ENCODE measurements at regions not wholly inside any gene's neighbourhood (a gene's known extent, or its start where the extent isn't known, plus 50 kb on each side); places are given as distances from the start of the nearest gene placed in this dataset.

DNA sequence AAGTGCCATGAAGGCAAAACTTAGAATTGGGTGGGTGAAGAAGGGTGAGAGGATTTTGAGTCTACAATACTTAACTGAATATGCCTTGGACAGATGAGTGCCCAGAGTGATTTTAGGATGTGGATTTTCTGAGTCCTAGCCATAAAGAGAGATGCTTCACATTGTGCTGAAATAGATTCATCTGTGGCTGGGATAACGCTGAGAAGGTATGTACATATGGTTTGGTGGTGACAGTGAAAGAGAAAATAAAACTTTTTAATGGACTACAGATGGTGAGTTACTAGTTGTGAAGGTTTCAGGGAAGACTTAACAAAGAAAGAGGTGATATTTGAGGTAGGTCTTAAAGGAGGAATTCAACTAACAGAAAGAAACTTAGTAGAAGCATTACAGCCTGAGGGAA is 265.8 kb downstream of the AKAIN1 start:
- no peak overlapping the region for H3K9ac ChIP-seq (ENCODE audit: insufficient read depth in 1 of 2, low read depth in 2 of 2, low read length in 2 of 2)
- H3K9me1 ChIP-seq (ENCODE audit: control insufficient read depth, insufficient read depth, low read length) = no peaks in the 10 kb centered on the region
- no peak overlapping the region for H3K4me3 ChIP-seq
- no peak overlapping the region for H3K27ac ChIP-seq (ENCODE audit: extremely low read depth, low read depth, low read length)
- no peaks in the 10 kb centered on the region for H4K20me1 ChIP-seq (replicated peaks; ENCODE audit: control insufficient read depth, insufficient read depth, low read length)
- in situ Hi-C loops (cut with MboI) (no loop called here), intact Hi-C loops (cut with micrococcal nuclease) (no loop called here)
- no peaks in the 10 kb centered on the region for H3K27me3 ChIP-seq (ENCODE audit: control insufficient read depth in 2 of 2, insufficient read depth in 2 of 2, low read length in 2 of 2)
- ChIA-PET POLR2A (no interaction called here), CTCF (ENCODE audit: low intra/inter-chr PET ratio) (no interaction called here)
- DNase-seq (ENCODE audit: extremely low read depth in 1 of 4, low spot score in 3 of 4) (no peak), FAIRE-seq (no peak), ATAC-seq (no peak)
- H3K4me2 ChIP-seq (ENCODE audit: insufficient read depth, low read length) = no peak overlapping the region
- WGBS (ENCODE audit: insufficient coverage, low coverage, missing lambda C conversion rate) = 0% methylated on average over 1 of the region's 1 CpG
- H3K79me2 ChIP-seq (ENCODE audit: control insufficient read depth, insufficient read depth, low read length) = no peaks in the 10 kb centered on the region
- H2AFZ ChIP-seq (ENCODE audit: low read depth, low read length) = no peak overlapping the region
- H3K4me1 ChIP-seq (replicated peaks in 1 of 2; ENCODE audit: control insufficient read depth in 2 of 2, insufficient read depth in 2 of 2, low read length in 2 of 2) = no peaks in the 10 kb centered on the region
- TF ChIP-seq, protein P1, sequence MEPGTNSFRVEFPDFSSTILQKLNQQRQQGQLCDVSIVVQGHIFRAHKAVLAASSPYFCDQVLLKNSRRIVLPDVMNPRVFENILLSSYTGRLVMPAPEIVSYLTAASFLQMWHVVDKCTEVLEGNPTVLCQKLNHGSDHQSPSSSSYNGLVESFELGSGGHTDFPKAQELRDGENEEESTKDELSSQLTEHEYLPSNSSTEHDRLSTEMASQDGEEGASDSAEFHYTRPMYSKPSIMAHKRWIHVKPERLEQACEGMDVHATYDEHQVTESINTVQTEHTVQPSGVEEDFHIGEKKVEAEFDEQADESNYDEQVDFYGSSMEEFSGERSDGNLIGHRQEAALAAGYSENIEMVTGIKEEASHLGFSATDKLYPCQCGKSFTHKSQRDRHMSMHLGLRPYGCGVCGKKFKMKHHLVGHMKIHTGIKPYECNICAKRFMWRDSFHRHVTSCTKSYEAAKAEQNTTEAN (CRISPR knock-in tag; IDR thresholded peaks at IDR 0.05) = no peak
- TF ChIP-seq ZNF146 (CRISPR knock-in tag; IDR thresholded peaks at IDR 0.05; ENCODE audit: unreplicated experiment) = no peak
- no peak for TF ChIP-seq MAX (CRISPR knock-in tag; IDR thresholded peaks at IDR 0.05)
- no peak for TF ChIP-seq SMARCC2 (IDR thresholded peaks at IDR 0.05; ENCODE audit: low read depth)
- TF ChIP-seq CBX5 (IDR thresholded peaks at IDR 0.05; ENCODE audit: borderline replicate concordance, low read depth) = no peak
- no peak for TF ChIP-seq ETS1 (conservative IDR thresholded peaks at IDR 0.05; ENCODE audit: control insufficient read depth, low read depth, low read length)
- TF ChIP-seq ZNF124 (CRISPR knock-in tag; IDR thresholded peaks at IDR 0.05) = no peak
- TF ChIP-seq KAT8 (IDR thresholded peaks at IDR 0.05; ENCODE audit: low read depth) = no peak
- no peak for TF ChIP-seq RBM34 (IDR thresholded peaks at IDR 0.05; ENCODE audit: borderline replicate concordance, insufficient read depth, low read length)
- TF ChIP-seq NKRF (IDR thresholded peaks at IDR 0.05; ENCODE audit: borderline replicate concordance) = no peak
- TF ChIP-seq SIRT6 (IDR thresholded peaks at IDR 0.05; ENCODE audit: low read depth, low read length) = no peak
- no peak for TF ChIP-seq RBM15 (IDR thresholded peaks at IDR 0.05; ENCODE audit: insufficient read depth, low read length)
- TF ChIP-seq ZNF12 (CRISPR knock-in tag; IDR thresholded peaks at IDR 0.05) = no peak
- TF ChIP-seq NFIC (IDR thresholded peaks at IDR 0.05) = no peak
- no peak for TF ChIP-seq FOXK1 (CRISPR knock-in tag; IDR thresholded peaks at IDR 0.05; ENCODE audit: borderline replicate concordance)
- no peak for TF ChIP-seq ATF2 (CRISPR knock-in tag; IDR thresholded peaks at IDR 0.05)
- peaks cover 1% of the 10 kb centered on the region for H3K9me3 ChIP-seq (replicated peaks; ENCODE audit: control insufficient read depth, insufficient read depth, low read depth, low read length)
- no TSS peak for BruUV-seq (replicated peaks)
- no peaks in the 10 kb centered on the region for H3K36me3 ChIP-seq (ENCODE audit: control insufficient read depth, insufficient read depth, low read length)
